ENCODE measurements at regions not wholly inside any gene's neighbourhood (a gene's known extent, or its start where the extent isn't known, plus 50 kb on each side); places are given as distances from the start of the nearest gene placed in this dataset.

- H4K91ac ChIP-seq (ENCODE audit: insufficient read depth, low read depth, low read length), result no peak overlapping the region
- CTCF ChIA-PET, result no interaction called here
- in situ Hi-C loops (cut with MboI; ENCODE audit: low sequenced_read_pairs) (no loop called here), intact Hi-C loops (cut with micrococcal nuclease) (no loop called here), dilution Hi-C loops (cut with HindIII; ENCODE audit: low sequenced_read_pairs, unreplicated experiment) (no loop called here)
- H3K9me1 ChIP-seq (ENCODE audit: insufficient read depth, low read length), result no peaks in the 10 kb centered on the region
- H3K9ac ChIP-seq (ENCODE audit: low read depth, low read length), result no peak overlapping the region
- no peak overlapping the region for H2AK9ac ChIP-seq (replicated peaks; ENCODE audit: low read depth, low read length, poor library complexity)
- H3K56ac ChIP-seq (ENCODE audit: extremely low read depth, insufficient read depth, low read length), result no peak overlapping the region
- no peak overlapping the region for H2BK120ac ChIP-seq (ENCODE audit: low read depth, low read length)
- no peak overlapping the region for H4K5ac ChIP-seq (ENCODE audit: low read depth, low read length)
- no peaks in the 10 kb centered on the region for H3K36me3 ChIP-seq (ENCODE audit: control insufficient read depth, insufficient read depth, low read length)
- no peak overlapping the region for H3K4ac ChIP-seq (ENCODE audit: low read depth, low read length)
- no peak overlapping the region for H4K8ac ChIP-seq (ENCODE audit: low read depth in 2 of 2, low read length in 2 of 2)
- no peaks in the 10 kb centered on the region for H3K4me1 ChIP-seq (ENCODE audit: control insufficient read depth, insufficient read depth, low read length)
- H3K18ac ChIP-seq (ENCODE audit: low read depth, low read length), result no peak overlapping the region
- BruUV-seq (replicated peaks), result no TSS peak
- POLR2A ChIA-PET (ENCODE audit: unreplicated experiment), result no interaction called here
- H4K20me1 ChIP-seq (ENCODE audit: insufficient read depth, low read length), result no peaks in the 10 kb centered on the region
- no peak for DNase-seq
- no peak overlapping the region for H3K4me2 ChIP-seq (ENCODE audit: low read depth, low read length)
- H2BK5ac ChIP-seq (ENCODE audit: low read depth, low read length, poor library complexity, severe bottlenecking), result no peak overlapping the region
- H2BK20ac ChIP-seq (ENCODE audit: low read depth, low read length), result no peak overlapping the region
- TF ChIP-seq CEBPB (IDR thresholded peaks at IDR 0.05; ENCODE audit: low read depth, low read length) (no peak), BHLHE40 (IDR thresholded peaks at IDR 0.05; ENCODE audit: low read depth, low read length) (no peak), RAD21 (IDR thresholded peaks at IDR 0.05; ENCODE audit: low read length) (no peak), MXI1 (IDR thresholded peaks at IDR 0.05; ENCODE audit: borderline replicate concordance, low read depth, low read length) (no peak), SMC3 (IDR thresholded peaks at IDR 0.05; ENCODE audit: low read depth, low read length) (no peak)
- no peak overlapping the region for H2AFZ ChIP-seq (replicated peaks; ENCODE audit: low read length, poor library complexity)
- H3K27me3 ChIP-seq (ENCODE audit: control insufficient read depth, insufficient read depth, low read length), result no peaks in the 10 kb centered on the region
- H3K9me3 ChIP-seq (ENCODE audit: control insufficient read depth, insufficient read depth, low read length), result no peaks in the 10 kb centered on the region
- H2BK15ac ChIP-seq (ENCODE audit: low read depth, low read length), result no peak overlapping the region
- no peak overlapping the region for H3K23ac ChIP-seq (ENCODE audit: low read depth, low read length)
- H3K79me1 ChIP-seq (ENCODE audit: low read depth in 1 of 2, low read length in 2 of 2), result no peaks in the 10 kb centered on the region
- H3K14ac ChIP-seq (replicated peaks; ENCODE audit: low read depth, low read length), result no peak overlapping the region
- H2AK5ac ChIP-seq (ENCODE audit: low read depth, low read length), result no peak overlapping the region
- no peak overlapping the region for H3K4me3 ChIP-seq (ENCODE audit: insufficient read depth, low read depth, low read length)
- ATAC-seq (ENCODE audit: low read depth), result no peak
- H3K27ac ChIP-seq (ENCODE audit: insufficient read depth, low read length), result no peak overlapping the region
Measured at GRCh38 chr10:107966826-107967225, 802.3 kb upstream of the SORCS1 start.

All from IMR-90 (cell line).